ENCODE measurements at regions not wholly inside any gene's neighbourhood (a gene's known extent, or its start where the extent isn't known, plus 50 kb on each side); places are given as distances from the start of the nearest gene placed in this dataset.

GRCh38 chr7:88700725-88701124 is 58.8 kb upstream of the ZNF804B start:
- DNase-seq: no peak

GRCh38 chr7:88694207-88694606 is 65.3 kb upstream of the ZNF804B start:
- no peak for DNase-seq

- no peak for DNase-seq
Measured at GRCh38 chr7:88693131-88693530, 66.4 kb upstream of the ZNF804B start.

GRCh38 chr7:88692493-88692892 is 67.0 kb upstream of the ZNF804B start:
- DNase-seq: no peak

- DNase-seq: no peak
Measured at GRCh38 chr7:88689821-88690220, 69.7 kb upstream of the ZNF804B start.

DNA sequence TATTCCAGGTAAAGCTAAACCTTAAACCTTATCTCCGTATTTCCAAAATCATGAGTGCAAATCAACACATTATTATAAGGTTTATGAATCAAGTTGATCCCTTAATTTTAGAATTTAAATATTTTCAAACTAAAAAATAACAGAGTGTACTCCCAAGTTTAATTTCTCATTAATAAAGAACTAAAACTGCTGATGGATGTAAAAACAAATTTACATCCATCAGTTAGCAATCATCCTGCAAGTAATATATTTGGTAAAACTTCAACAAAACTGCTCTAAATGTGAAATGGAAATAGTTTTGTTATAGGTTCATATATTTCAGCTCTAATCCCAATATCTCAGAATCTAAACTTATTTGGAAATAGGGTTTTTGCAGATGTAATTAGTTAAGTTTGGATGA is 71.3 kb upstream of the ZNF804B start:
- no peak for DNase-seq

GRCh38 chr7:88686468-88687229 is 72.9 kb upstream of the ZNF804B start:
- DNase-seq: no peak

- no peak for DNase-seq
Measured at GRCh38 chr7:88681682-88682081, 77.8 kb upstream of the ZNF804B start.

DNA sequence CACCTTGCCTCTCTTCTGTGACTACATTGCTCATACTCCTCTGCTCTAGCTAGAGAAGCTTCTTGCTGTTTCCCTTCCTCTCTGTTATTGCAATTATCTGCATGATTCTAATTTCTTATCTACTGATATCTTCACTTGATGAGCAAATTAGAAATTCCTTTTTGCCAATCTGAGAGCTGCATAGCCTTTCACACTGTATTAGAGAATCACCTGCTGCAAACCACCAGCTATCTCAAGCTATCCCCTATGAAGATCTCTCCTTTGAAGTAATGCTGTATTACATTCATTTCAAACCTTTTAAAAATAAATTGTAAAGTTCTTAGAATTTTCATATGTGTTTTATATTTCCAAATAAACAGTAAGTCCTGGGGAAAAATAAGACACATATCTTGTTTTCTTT is 89.0 kb upstream of the ZNF804B start:
- no peak for DNase-seq

DNA sequence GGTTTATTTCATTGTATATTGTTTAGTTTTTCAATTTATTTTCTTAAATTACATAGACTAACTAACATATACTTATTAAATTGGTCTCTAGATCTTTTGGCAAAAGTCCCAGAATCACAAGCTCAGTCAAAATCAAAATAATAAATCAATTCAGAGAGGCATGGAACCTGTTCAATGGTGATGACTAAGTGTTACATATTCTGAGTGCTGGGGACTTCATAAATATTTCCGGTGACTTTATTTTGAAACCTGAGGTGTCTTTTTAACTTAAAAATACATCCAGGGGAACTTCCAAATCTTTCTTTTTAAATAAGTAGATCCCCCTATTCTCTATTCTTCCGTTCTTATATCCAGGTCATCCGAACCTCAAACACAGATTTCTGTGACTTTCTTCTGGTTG is 89.6 kb upstream of the ZNF804B start:
- DNase-seq: no peak

DNA sequence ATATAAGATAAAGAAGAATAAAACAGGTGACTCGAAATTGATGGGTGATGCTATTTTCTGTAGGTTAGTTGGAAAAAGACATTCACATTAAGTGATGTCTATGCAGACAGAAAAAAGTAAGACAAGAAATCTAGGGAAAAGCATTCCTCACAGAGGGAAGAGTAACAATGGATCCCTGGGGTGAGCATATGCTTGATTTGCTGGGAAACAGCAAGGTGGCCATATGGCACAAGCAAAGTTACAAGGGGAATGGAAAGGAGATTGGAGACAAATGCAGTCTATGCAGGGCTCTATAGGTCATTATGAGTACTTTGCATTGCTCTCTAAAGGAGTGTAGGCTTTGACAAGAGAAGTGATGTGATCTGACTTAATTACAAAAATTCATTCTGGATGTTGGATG is 90.9 kb upstream of the ZNF804B start:
- DNase-seq: no peak

- no peak for DNase-seq
Measured at GRCh38 chr7:88666626-88667025, 92.9 kb upstream of the ZNF804B start.

DNA sequence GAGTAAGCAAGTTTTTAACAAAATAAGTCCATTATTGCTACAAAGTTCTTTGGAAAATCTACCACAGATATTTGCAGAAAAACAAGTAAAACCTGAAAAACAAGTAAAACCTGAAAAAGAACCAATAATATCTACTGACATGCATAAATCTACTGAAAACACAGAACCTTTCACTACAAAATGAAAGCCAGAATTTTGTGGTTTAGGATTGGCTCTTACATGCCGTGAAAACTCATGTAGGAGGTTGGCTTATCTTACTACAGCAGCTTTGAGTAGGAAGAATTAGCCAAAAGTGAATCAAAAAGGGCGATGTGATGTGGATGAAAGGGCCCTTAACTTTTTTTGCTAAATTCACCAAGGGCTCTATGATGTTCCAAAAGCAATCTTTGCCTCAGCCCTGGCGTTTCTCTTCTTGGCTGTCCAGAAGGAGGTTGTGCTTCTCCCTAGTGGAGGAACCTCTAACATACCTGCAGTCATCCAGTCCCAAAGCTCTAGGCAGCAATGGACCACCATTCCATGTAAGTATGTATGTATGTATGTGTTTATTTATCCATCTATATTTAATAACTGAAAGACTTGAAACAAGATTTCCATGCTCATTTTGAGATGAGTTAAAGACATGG is 93.5 kb upstream of the ZNF804B start:
- no peak for DNase-seq

DNA sequence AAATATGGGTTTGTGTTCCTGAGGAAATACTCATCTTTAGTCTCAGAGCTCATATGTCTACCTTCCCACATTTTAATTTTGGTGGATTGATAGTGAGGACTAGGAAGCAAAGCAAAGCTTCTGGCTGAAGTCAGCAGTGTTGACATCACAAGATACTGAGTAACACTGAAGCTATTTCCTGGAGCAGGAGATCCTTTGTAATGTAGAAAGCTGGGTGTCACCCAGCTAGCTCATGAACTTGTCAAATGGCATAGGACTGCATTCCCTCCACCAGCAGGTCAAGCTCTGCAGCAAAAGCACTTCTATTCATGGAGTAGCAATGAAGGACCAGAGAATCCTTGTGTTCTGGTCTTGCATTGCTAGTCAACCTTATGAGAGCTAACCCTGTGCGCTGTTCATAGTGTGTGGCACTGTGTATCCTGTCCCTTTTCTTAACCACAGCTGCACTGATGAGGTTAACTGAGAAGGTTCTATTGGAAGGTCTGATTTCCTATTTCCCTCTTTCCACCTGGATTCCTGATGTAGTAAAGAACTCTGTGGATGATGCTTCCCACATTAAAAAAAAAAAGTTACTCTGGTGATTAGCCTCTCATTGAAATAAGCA is 94.8 kb upstream of the ZNF804B start:
- DNase-seq: no peak

DNA sequence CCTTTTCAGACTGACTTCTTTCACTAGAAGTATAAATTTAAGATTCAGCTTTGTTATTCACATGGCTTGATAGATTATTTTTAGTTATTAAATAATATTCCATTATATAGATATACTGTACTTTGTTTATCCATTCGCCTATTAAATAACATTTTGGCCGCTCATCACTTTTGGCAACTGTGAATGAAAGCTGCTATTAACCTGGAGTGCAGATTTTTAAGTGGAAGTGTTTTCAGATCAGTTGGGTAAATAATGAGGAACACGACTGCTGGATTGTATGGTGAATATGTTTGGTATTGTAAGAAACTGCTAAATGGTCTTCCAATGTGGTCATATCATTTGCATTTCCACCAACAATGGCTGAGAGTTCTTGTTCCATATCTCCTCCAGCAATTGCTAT is 97.6 kb upstream of the ZNF804B start:
- DNase-seq: no peak

DNA sequence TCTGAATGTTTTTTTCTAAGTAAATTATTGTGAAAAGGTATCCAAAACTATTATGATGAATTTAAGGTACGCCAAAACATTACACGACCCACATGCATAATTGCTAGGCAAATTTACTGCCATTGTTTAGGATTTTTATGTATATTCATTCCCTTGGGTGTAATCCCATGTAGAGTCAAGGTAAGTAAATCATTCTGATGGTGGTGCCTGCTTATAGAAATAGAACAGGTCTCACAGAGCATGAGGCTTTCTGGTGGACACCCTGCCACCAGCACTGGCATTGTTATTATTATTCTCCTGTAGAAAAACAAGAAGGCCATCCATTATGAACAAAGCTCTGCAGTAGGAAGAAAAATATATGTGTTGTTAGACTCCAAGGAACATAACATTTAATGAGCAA is 111.7 kb upstream of the ZNF804B start:
- no peak for DNase-seq

DNA sequence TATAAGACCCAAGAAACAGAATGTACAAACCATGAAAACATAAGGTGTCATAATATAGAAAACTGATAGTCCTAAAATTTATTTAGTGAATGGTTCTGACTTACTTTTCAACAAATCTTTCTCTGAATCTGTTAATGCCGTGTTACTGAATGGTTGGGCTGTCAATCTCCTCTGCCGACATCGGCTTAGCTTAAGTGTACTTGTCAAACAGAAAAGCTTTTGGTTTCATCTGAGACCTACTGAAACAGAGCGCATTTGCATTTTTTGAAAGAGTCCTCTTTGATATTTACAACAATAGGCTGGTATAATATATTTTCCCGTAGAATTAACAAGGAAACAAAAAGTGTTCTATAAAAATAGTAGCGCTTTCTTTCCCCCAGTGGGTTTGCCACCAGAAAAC is 120.9 kb upstream of the ZNF804B start:
- no peak for DNase-seq

GRCh38 chr7:88637795-88638194 is 121.7 kb upstream of the ZNF804B start:
- DNase-seq: no peak

DNA sequence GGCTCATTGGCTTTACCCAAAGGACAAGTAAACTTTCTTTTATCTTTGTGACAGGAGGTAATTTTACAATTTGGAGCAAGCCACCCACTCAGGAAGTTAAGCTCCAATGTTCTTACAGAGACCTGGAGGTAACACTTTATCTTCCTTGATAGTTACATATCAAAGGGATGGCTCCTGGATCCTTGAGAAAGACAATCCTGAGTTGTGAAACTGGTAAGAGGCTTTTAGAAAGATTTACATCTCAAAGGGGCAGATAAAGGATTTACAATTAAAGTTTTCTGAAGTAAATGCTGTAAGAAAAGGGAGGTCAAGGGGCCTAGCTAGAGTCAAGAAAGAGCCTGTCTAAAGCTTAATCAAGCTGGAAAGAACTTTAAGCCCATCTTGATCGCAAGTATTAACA is 124.4 kb upstream of the ZNF804B start:
- no peak for DNase-seq

- no peak for DNase-seq
Measured at GRCh38 chr7:88629559-88629958, 129.9 kb upstream of the ZNF804B start.

GRCh38 chr7:88628363-88629085 is 131.0 kb upstream of the ZNF804B start:
- no peak for DNase-seq

DNA sequence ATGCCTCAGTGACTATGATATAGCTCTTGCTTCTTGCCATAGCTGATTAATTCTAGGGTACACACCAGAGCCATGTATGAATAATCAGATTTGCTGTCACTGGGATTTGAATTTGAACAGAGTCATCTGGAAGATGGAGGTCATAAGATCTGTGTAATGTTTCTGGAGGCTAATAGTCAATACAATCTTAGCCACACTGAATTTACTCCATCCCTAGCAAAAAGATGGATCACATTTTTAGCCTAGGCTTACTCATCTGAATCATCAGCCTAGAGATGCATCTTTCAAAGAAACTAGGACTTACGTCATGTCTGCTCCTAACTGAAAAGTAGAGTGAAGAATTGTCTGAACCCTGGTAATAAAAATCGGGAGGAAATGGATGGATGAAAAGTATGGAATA is 142.3 kb upstream of the ZNF804B start:
- DNase-seq: no peak

DNA sequence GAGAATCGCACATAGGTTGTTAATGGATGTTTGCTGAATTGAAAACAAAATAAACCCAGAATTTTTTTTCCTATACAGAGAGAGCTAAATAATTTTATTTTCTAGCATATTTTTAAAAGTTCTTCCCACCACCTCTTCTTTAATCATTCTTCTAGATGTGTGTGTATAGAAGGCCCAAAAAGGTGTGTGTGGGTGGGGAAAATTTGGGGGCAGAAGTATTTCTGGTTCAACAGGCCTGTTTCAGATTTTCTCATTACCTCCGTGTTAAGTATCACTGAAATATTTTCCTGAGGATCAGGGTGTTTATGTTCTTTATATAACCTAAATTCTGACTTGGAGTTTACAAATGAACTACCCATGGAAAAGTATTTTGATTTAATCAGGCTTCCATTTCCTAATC is 144.2 kb upstream of the ZNF804B start:
- no peak for DNase-seq

- no peak for DNase-seq
Measured at GRCh38 chr7:88614736-88615135, 144.8 kb upstream of the ZNF804B start.

All from GF-D8 (cell line).